Left ventricle myocardium inferior (tissue), 1 donor: ENCODE measurements at regions not wholly inside any gene's neighbourhood (a gene's known extent, or its start where the extent isn't known, plus 50 kb on each side); places are given as distances from the start of the nearest gene placed in this dataset.

ENCODE experiments used
- DNase-seq: peaks from one replicate; pipeline ENCODE4 v3.0.0-alpha.2; 2020
- H3K27ac ChIP-seq: fragments of 200-600 bp; replicated peaks from 2 replicates; pipeline ENCODE4 v1.8.0; 2021
- H3K27me3 ChIP-seq: fragments of 200-600 bp; 2 replicates; pipeline ENCODE4 v1.8.0; 2021; ENCODE audit warnings: low read depth
- H3K36me3 ChIP-seq: fragments of 200-600 bp; 2 replicates; pipeline ENCODE4 v1.8.0; 2021
- H3K4me1 ChIP-seq: fragments of 200-600 bp; 2 replicates; pipeline ENCODE4 v1.8.0; 2021
- H3K4me3 ChIP-seq: fragments of 200-600 bp; 2 replicates; pipeline ENCODE4 v1.8.0; 2021; ENCODE audit warnings: mild to moderate bottlenecking, moderate library complexity
- H3K9me3 ChIP-seq: fragments of 200-600 bp; replicated peaks from 2 replicates; pipeline ENCODE4 v1.8.0; 2021
- intact Hi-C: fragments of 100-400 bp; cut with micrococcal nuclease; formaldehyde crosslinking; loops from one replicate; pipeline ENCODE4 v1.11.0; 2022
- TF ChIP-seq, protein P1 (sequence below): fragments of 200-600 bp; IDR thresholded peaks from 2 replicates; pipeline ENCODE4 v1.8.0; 2021; ENCODE audit warnings: antibody characterized with exemption, mild to moderate bottlenecking, borderline replicate concordance
- donor health status: DM: no; HTN: yes; CAD: no; lungs with severe emphysema.

DNA sequence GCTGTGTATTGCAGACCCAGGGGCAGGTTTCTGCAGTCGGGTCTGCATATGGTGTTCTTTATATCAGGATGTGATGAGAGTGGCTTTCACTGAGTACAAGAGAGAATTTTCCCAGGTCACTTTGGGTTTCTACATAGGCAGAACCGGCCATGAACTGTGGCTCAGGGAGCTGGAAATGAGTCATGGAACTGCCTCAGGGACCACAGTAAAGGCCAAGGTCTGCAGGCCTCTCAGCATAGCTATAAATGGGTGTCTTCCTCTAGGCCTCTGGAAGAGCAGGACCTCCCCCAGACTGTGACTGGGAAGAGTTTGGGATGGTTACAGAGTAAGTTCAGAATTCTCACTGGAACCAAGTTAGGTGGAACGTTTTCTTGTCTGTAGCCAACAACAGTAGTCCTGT is 51.8 kb upstream of the ZNF681 start:
- Histone ChIP-seq H3K27ac (no peak overlapping the region), H3K27me3 (no peaks in the 10 kb centered on the region), H3K36me3 (no peaks in the 10 kb centered on the region), H3K4me3 (no peak overlapping the region), H3K9me3 (peaks cover 4% of the 10 kb centered on the region), H3K4me1 (no peaks in the 10 kb centered on the region)
- DNase-seq = no peak
- intact Hi-C loops = no loop called here
- TF ChIP-seq, protein P1, sequence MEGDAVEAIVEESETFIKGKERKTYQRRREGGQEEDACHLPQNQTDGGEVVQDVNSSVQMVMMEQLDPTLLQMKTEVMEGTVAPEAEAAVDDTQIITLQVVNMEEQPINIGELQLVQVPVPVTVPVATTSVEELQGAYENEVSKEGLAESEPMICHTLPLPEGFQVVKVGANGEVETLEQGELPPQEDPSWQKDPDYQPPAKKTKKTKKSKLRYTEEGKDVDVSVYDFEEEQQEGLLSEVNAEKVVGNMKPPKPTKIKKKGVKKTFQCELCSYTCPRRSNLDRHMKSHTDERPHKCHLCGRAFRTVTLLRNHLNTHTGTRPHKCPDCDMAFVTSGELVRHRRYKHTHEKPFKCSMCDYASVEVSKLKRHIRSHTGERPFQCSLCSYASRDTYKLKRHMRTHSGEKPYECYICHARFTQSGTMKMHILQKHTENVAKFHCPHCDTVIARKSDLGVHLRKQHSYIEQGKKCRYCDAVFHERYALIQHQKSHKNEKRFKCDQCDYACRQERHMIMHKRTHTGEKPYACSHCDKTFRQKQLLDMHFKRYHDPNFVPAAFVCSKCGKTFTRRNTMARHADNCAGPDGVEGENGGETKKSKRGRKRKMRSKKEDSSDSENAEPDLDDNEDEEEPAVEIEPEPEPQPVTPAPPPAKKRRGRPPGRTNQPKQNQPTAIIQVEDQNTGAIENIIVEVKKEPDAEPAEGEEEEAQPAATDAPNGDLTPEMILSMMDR = no peak
